GM13977 (cell line): ENCODE measurements at regions not wholly inside any gene's neighbourhood (a gene's known extent, or its start where the extent isn't known, plus 50 kb on each side); places are given as distances from the start of the nearest gene placed in this dataset.

ENCODE experiments used
- DNase-seq: peaks from one replicate; pipeline ENCODE4 v3.0.0; 2012; ENCODE audit warnings: low spot score
- CTCF ChIP-seq: IDR thresholded peaks from 2 replicates; pipeline ENCODE4 v1.5.1; 2012; ENCODE audit warnings: mild to moderate bottlenecking, control low read depth; ENCODE audit not compliant: insufficient read depth; ENCODE audit errors: extremely low read depth, missing control alignments
- in situ Hi-C: fragments of 300-500 bp; cut with MboI; formaldehyde crosslinking; loops from one replicate; pipeline ENCODE4 v1.12.0; 2022; ENCODE audit warnings: low sequenced_read_pairs, low pct_unique_long_range_greater_than_20kb, mixed read lengths, inconsistent platforms; ENCODE audit not compliant: unreplicated experiment

DNA sequence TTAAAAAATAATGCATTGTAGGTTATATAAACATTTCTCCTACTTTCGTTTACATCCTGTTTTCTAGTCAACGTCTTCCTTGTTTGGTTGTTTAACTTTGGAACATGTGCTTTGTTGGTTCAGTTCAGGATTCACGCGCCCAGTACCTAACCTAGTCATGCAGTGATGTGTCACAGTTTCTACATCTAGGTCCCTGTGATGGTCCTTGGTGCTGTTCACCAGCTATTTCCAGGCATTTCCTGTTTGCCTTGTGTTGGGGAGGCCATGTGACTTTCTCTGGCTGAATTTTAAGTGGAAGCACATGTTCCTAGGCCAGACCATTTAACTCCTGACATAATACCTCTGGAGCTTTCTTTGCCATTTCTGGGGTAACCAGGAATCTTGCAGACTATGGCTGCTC is 292.3 kb downstream of the SMARCA2 start:
- DNase-seq = no peak
- no peak for TF ChIP-seq CTCF
- in situ Hi-C loops = no loop called here

DNA sequence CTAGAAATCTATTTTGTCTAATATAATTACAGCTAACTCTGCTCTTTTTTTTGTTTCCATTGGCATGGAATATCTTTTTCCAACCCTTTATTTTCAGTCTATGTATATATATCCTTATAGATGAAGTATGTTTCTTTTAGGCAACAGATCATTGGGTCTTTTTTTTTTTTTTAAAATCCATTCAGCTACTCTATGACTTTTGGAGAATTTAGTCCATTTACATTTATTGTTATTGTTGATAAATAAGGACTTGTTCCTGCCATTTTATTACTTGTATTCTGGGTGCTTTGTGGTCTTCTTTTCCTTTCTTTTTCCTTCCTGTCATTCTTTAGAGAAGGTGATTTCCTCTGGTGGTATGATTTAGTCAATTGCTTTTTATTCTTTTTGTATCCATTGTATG is 296.8 kb downstream of the SMARCA2 start:
- TF ChIP-seq CTCF = no peak
- in situ Hi-C loops = no loop called here
- no peak for DNase-seq

- in situ Hi-C loops = no loop called here
- no peak for DNase-seq
- TF ChIP-seq CTCF = no peak
These were observed 298.4 kb downstream of the SMARCA2 start for GRCh38 chr9:2313512-2313911.

DNA sequence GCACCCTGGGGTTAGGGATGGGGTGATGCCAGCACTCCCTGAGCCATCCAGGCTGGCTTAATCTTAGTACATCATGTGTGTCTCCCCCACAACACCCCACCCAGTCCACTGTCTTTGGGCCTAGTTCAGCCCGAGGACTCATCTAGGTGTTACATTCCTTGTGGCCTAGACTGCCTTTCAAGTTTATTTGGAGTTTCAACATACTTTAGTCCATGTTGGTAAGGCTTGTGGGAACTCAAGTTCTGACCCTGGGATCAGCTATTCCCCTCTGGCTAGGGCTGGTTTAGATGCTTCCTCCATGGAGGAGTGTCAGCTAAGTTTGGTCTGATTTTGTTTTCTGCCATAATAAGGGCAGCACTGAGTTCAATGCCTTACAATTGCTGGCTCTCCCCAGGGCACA is 302.4 kb downstream of the SMARCA2 start:
- in situ Hi-C loops = no loop called here
- TF ChIP-seq CTCF = no peak
- no peak for DNase-seq

DNA sequence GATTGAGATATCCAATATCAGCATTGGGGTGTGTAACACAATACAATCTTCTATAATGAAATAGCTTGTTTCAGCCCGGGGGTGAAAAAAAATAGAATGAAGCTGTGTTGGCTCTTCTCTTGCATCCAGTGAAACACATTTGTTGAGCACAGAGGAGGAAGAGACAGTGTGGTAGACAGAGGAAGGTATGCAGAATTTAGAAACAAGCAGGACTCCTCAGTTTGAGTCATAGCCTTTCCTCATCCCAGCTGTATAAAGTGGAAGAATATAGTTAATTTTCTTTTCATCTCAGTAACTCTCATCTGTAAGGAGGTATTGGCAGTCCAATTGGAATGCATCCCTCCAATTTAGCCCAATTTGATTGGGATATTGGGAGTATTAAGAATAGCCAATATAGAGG is 302.2 kb upstream of the VLDLR start:
- DNase-seq = no peak
- in situ Hi-C loops = no loop called here
- no peak for TF ChIP-seq CTCF

DNA sequence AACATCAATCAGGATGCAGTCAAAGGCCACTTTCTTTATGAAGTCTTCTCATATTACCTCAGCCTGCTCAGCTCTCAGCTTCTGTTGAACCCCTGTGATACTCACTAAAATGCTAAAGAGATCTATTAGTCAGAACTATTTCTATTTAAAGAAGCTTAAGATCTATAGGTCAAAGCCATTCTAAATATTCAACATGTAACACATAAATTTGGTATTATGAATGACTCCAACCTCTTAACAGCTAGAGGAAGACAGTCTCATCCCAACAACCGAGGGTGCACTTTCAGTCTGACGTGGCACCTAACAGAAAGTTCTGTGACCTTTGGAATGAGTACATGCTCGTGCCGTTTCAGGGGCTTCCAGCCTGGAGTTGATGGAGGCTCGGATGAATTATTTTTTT is 301.5 kb upstream of the VLDLR start:
- no peak for TF ChIP-seq CTCF
- in situ Hi-C loops = no loop called here
- DNase-seq = no peak

GRCh38 chr9:2320632-2321031 is 301.0 kb upstream of the VLDLR start:
- in situ Hi-C loops = no loop called here
- TF ChIP-seq CTCF = no peak
- no peak for DNase-seq
